Fibroblast of the conjunctiva (primary cell): ENCODE measurements at regions not wholly inside any gene's neighbourhood (a gene's known extent, or its start where the extent isn't known, plus 50 kb on each side); places are given as distances from the start of the nearest gene placed in this dataset.

ENCODE experiments used
- DNase-seq: peaks from one replicate; pipeline ENCODE4 v3.0.0-alpha.2; 2010; ENCODE audit warnings: low read depth

- no peak for DNase-seq
Observed at GRCh38 chr20:24777746-24778145, 171.3 kb upstream of the CST7 start.

DNA sequence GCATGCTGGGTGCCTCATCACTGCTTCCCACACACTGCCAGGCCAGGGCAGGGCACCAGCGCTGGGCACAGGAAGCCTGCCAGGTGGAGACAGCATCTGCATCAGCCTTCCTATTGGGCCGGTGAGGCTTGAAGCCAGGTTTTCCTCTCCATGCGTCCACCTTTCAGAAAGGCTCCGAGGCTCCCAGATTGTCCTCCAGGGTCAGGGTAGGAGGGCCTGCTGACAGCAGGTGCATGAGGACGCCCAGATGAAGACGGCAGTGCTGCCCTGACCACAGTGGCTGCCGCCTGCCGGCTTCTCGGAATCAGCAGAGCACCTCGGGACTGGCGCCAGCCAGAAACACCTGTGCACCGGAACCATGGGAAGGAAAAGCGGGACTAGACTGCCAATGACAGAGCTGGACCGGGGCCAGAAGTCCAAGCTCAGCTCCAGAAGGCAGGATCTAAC is 170.5 kb upstream of the CST7 start:
- DNase-seq = no peak

DNA sequence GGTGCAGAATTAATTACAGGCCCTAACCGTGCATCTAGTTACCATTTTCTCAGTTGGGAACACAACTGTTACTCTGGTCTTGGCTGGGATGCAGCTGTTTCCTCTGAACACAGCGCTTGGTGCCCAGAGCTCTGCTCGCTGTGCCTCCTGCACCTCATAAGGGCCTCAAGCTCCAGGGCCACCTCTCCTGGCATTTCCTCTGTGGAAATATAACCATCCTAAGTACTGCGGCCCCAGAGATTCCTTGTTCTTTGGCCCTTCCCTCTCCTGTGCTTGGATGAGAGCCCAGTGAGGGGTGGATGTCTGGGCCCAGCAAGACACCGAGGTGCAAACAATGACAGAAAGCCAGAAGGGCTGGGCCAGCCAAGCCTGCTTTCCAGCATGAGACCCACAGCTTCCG is 169.9 kb upstream of the CST7 start:
- no peak for DNase-seq

DNA sequence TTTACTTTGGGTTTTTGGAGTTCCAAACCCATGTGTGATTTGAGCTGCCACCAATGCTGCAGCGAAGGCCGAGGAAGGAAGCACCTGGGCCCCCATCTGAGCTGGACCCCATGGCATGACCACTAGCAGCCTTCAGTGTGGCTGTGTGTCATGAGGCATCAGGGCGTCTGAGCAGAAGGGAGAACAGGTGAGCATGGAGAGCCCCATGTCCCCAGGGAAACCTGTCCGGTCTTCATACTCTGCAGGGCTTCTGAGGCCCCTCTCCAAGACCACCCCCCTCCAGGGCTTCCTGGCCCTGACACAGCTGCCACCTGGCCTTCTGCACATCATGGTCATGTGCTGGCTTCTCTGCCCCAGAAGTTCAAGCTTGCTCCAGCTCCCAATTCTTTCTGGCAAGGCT is 169.1 kb upstream of the CST7 start:
- no peak for DNase-seq

GRCh38 chr20:24780674-24781417 is 168.2 kb upstream of the CST7 start:
- no peak for DNase-seq

DNA sequence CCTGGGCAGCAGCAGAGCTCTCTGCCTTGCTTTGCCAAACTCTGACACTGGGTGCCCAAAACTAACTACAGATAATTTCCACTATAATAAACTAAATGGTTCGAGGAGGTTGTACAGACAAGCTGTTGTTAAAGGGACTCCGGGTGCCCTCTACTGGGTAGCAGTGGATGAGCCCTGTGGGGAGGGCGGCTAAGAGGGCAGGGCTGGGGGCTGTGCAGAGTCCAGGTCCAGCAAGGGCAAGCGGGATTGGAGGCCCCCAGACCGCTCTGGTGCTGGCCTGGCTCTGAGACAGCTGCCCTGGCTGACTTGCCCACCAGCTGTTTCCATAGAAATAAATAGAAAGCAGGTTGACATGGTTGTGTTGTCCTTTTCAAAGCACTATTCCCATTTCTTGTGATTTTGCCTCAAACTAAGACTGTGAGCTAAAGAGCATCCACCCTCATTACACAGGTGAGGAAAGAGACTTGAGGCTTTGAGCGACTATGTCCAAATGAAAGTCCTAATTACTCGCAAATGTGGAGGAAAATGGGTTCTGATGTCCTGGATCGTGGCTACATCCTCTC is 167.6 kb upstream of the CST7 start:
- DNase-seq = no peak

DNA sequence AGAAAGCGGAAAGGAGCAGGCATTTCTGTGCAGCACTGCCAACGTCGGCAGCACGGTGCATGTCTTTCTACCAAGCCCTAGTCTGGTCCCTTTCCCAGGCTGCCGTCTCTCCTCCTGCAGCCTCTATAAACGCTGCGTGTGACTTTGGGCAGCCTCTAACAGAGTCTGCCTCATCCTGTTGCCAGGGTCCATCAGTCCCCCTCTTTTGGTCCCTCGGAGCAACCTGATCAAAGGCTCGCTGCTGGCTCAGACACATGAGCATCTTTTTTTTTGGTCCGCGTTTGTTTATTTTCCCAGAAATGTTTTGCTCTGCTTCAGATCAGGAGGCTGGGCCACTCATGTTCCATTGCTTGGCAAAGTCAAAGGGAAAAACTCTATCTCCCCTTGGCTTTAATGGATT is 166.8 kb upstream of the CST7 start:
- no peak for DNase-seq

GRCh38 chr20:24782801-24783630 is 166.1 kb upstream of the CST7 start:
- no peak for DNase-seq

- no peak for DNase-seq
Observed at GRCh38 chr20:24783631-24784492, 165.2 kb upstream of the CST7 start.

DNA sequence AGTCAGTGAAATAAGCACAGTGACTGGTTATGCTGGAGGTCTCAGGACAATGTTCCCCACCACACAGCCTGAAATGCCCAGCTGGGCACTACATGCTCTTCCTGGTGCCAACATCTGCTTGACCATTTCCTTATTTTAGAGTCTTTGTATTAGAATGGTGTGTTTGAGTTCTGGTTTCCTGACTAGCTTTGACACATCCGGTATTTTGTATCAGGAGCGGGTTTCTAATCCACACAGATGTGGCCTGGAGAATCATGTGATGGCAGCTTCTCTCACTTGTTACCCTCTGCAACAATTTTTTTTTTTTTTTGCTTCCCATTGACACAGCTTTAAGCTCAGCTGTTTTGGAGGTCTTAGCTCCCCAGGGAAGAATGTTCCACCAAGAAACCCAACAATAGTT is 164.5 kb upstream of the CST7 start:
- DNase-seq = no peak

GRCh38 chr20:24785141-24786110 is 163.6 kb upstream of the CST7 start:
- no peak for DNase-seq

GRCh38 chr20:24786111-24786495 is 163.0 kb upstream of the CST7 start:
- no peak for DNase-seq

- no peak for DNase-seq
Observed at GRCh38 chr20:24786646-24787045, 162.4 kb upstream of the CST7 start.

GRCh38 chr20:24787071-24787470 is 162.0 kb upstream of the CST7 start:
- no peak for DNase-seq

GRCh38 chr20:24787621-24788020 is 161.4 kb upstream of the CST7 start:
- no peak for DNase-seq

DNA sequence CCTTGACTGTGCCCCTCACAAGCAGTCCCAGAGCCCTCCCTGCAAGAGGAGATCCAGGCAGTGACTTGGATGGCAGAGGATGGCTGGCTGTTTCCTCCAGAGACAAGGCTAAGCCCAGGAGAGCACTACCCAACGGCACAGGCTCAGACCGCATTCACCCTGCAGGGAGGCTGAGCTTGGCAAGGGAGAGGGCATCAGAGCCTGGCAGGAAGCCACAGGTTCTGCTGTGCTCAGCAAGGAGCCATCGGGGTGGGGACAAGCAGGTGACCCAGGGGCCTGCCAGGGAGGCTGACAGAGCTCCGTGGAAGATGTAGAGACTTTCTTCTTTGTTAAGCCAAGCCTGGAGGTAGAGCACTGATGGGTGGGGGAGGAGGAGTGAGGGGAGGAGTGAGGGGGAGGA is 159.2 kb upstream of the CST7 start:
- DNase-seq = no peak

GRCh38 chr20:24790746-24791283 is 158.3 kb upstream of the CST7 start:
- DNase-seq = no peak

DNA sequence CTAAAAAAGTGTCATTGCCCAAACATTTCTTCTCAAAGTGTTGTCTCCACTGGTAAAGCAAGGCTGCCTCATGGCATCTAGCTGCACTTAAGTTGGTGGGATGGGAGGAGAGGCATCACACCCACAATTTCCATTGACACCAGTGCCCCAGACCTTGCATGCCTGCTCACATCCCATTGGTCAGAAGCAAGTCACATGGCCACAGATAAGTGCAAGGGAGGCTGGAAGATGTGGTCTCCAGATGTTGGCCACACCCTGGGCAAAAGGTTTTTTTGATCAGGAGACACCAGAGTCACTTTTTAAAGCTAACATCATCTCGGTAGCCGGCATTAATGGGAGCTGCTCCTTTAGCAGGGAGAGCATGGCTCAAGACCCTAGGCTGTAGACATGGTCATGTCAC is 157.1 kb upstream of the CST7 start:
- no peak for DNase-seq

- DNase-seq = no peak
Observed at GRCh38 chr20:24792641-24793495, 156.2 kb upstream of the CST7 start.

DNA sequence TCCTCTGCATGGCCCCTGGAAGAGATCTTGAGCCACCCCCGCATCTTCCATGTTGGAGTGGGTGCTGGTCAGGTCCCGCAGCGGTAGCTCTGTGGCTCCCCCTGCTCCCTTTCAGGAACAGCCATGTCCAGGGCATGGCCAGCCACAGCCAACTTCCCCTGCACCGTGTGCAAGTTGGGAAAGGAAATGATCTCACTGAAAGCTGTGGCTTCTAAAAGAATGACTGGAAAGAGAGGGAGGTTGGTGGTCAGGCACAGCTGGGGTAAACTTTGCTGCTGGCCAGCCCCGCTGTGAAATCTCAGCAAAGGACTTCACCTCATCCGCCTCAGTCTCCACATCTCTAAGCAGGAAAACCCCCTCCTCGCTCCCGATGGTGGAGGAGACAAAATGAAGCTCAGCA is 153.6 kb upstream of the CST7 start:
- no peak for DNase-seq
